ENCODE measurements at regions not wholly inside any gene's neighbourhood (a gene's known extent, or its start where the extent isn't known, plus 50 kb on each side); places are given as distances from the start of the nearest gene placed in this dataset.
"Not testable (repeated sequence)": the region's sequence is repeated elsewhere in the genome, so short reads cannot be mapped to it uniquely, and the experiment has no call there.

DNA sequence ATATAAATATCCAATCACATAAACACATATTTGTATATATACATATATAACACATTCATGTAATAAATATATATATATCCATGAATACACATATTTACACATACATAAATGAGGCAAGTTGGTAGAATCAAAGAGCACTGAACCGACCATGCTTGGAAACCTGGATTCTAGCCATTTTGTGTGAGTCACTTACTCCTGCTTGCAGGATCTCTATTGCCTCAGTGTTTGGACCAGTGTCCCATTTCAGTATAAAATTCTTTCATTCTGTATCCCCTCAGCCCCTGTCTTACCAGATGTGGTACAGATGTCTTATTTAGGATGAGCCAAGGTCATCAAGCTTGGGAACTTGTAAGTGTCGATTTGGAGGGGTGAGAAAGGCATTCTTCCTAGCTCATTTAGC, 391.4 kb upstream of the FRG2C start:
- Histone ChIP-seq H3K9me3 (ENCODE audit: insufficient read depth, low read length) (no peaks in the 10 kb centered on the region), H3K27me3 (ENCODE audit: insufficient read depth, insufficient read length) (no peaks in the 10 kb centered on the region), H3K9ac (ENCODE audit: insufficient read length, low read depth) (no peak overlapping the region), H3K4me3 (ENCODE audit: insufficient read length, low read depth) (no peak overlapping the region), H3K4me1 (ENCODE audit: insufficient read depth, insufficient read length) (no peaks in the 10 kb centered on the region), H3K36me3 (ENCODE audit: insufficient read depth, insufficient read length, low read length) (no peaks in the 10 kb centered on the region)
- DNase-seq (ENCODE audit: low read depth, low spot score) = no peak
- TF ChIP-seq ZNF274 (IDR thresholded peaks at IDR 0.05; ENCODE audit: low read depth, low read length) = no peak
- TF ChIP-seq YY1 (IDR thresholded peaks at IDR 0.05; ENCODE audit: insufficient read depth, insufficient read length) = no peak
- no peak for TF ChIP-seq SUZ12 (IDR thresholded peaks at IDR 0.05; ENCODE audit: extremely low read depth, insufficient read depth, insufficient read length)

DNA sequence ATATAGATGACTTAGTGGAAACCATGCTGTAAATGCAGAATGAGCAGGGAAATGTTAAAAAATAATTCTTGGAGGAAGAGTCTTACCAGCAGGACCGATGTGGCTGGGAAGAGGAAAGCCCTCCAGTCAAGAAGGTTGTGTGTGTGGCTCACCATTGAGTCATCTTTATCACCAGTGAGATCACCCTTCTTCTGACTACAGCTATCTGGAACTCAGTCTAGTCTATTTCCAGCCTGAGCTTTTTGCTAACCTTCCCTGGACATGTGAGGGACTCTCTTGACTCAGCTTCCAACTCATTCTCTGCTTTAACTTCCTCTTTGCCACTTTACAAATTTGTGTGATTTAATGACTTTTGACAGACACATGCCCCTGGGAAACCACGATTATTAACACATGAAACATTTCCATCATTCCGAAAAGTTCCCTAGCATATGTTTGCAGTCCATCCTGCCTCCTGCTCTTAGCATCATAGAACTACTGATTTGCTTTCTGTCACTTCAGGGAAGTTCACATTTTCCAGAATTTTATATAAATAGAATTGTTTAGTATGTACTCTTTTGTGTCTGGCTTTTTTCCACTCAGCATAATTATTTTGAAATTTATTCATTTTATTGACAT, 378.5 kb upstream of the FRG2C start:
- H3K4me1 ChIP-seq (ENCODE audit: insufficient read depth, insufficient read length); DNase-seq (ENCODE audit: low read depth, low spot score); H3K36me3 ChIP-seq (ENCODE audit: insufficient read depth, insufficient read length, low read length); H3K4me3 ChIP-seq (ENCODE audit: insufficient read length, low read depth); H3K27me3 ChIP-seq (ENCODE audit: insufficient read depth, insufficient read length); H3K9ac ChIP-seq (ENCODE audit: insufficient read length, low read depth); H3K9me3 ChIP-seq (ENCODE audit: insufficient read depth, low read length): not testable (repeated sequence)

DNA sequence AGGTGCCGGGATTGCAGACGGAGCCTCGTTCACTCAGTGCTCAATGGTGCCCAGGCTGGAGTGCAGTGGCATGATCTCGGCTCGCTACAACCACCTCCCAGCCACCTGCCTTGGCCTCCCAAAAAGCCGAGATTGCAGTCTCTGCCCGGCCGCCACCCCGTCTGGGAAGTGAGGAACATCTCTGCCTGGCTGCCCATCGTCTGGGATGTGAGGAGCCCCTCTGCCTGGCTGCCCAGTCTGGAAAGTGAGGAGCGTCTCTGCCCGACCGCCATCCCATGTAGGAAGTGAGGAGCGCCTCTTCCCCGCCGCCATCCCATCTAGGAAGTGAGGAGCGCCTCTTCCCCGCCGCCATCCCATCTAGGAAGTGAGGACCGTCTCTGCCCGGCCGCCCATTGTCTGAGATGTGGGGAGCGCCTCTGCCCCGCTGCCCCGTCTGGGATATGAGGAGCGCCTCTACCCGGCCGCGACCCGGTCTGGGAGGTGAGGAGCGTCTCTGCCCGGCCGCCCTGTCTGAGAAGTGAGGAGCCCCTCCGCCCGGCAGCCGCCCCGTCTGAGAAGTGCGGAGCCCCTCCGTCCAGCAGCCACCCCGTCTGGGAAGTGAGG, 375.1 kb upstream of the FRG2C start:
- not testable (repeated sequence) for H3K9ac ChIP-seq (ENCODE audit: insufficient read length, low read depth); H3K9me3 ChIP-seq (ENCODE audit: insufficient read depth, low read length); H3K36me3 ChIP-seq (ENCODE audit: insufficient read depth, insufficient read length, low read length); H3K27me3 ChIP-seq (ENCODE audit: insufficient read depth, insufficient read length); DNase-seq (ENCODE audit: low read depth, low spot score); H3K4me1 ChIP-seq (ENCODE audit: insufficient read depth, insufficient read length); H3K4me3 ChIP-seq (ENCODE audit: insufficient read length, low read depth)

- TF ChIP-seq SUZ12 (IDR thresholded peaks at IDR 0.05; ENCODE audit: extremely low read depth, insufficient read depth, insufficient read length) (no peak), YY1 (IDR thresholded peaks at IDR 0.05; ENCODE audit: insufficient read depth, insufficient read length) (no peak), ZNF274 (IDR thresholded peaks at IDR 0.05; ENCODE audit: low read depth, low read length) (no peak)
These were observed 370.0 kb upstream of the FRG2C start for GRCh38 chr3:75294124-75294523.

GRCh38 chr3:75295013-75295412, 369.1 kb upstream of the FRG2C start:
- Histone ChIP-seq H3K36me3 (ENCODE audit: insufficient read depth, insufficient read length, low read length) (no peaks in the 10 kb centered on the region), H3K27me3 (ENCODE audit: insufficient read depth, insufficient read length) (no peaks in the 10 kb centered on the region), H3K4me3 (ENCODE audit: insufficient read length, low read depth) (no peak overlapping the region), H3K9ac (ENCODE audit: insufficient read length, low read depth) (no peak overlapping the region), H3K4me1 (ENCODE audit: insufficient read depth, insufficient read length) (no peaks in the 10 kb centered on the region), H3K9me3 (ENCODE audit: insufficient read depth, low read length) (peaks cover 13% of the 10 kb centered on the region; the same call in 1 of the 2 replicates)
- TF ChIP-seq YY1 (IDR thresholded peaks at IDR 0.05; ENCODE audit: insufficient read depth, insufficient read length) (no peak), ZNF274 (IDR thresholded peaks at IDR 0.05; ENCODE audit: low read depth, low read length) (no peak), SUZ12 (IDR thresholded peaks at IDR 0.05; ENCODE audit: extremely low read depth, insufficient read depth, insufficient read length) (no peak)
- no peak for DNase-seq (ENCODE audit: low read depth, low spot score)

More at GRCh38 chr3:75294124-75294523, 370.0 kb upstream of the FRG2C start:
- Histone ChIP-seq H3K4me3 (ENCODE audit: insufficient read length, low read depth) (no peak overlapping the region), H3K27me3 (ENCODE audit: insufficient read depth, insufficient read length) (no peaks in the 10 kb centered on the region), H3K9me3 (ENCODE audit: insufficient read depth, low read length) (peaks cover 13% of the 10 kb centered on the region; the same call in 1 of the 2 replicates), H3K36me3 (ENCODE audit: insufficient read depth, insufficient read length, low read length) (no peaks in the 10 kb centered on the region), H3K9ac (ENCODE audit: insufficient read length, low read depth) (no peak overlapping the region), H3K4me1 (ENCODE audit: insufficient read depth, insufficient read length) (no peaks in the 10 kb centered on the region)
- DNase-seq (ENCODE audit: low read depth, low spot score) = peak; percentile 23

- H3K4me1 ChIP-seq (ENCODE audit: insufficient read depth, insufficient read length) = no peaks in the 10 kb centered on the region
- peaks cover 13% of the 10 kb centered on the region; the same call in 1 of the 2 replicates for H3K9me3 ChIP-seq (ENCODE audit: insufficient read depth, low read length)
- no peak for TF ChIP-seq YY1 (IDR thresholded peaks at IDR 0.05; ENCODE audit: insufficient read depth, insufficient read length)
- TF ChIP-seq ZNF274 (IDR thresholded peaks at IDR 0.05; ENCODE audit: low read depth, low read length) = no peak
- TF ChIP-seq SUZ12 (IDR thresholded peaks at IDR 0.05; ENCODE audit: extremely low read depth, insufficient read depth, insufficient read length) = no peak
- H3K4me3 ChIP-seq (ENCODE audit: insufficient read length, low read depth) = no peak overlapping the region
- DNase-seq (ENCODE audit: low read depth, low spot score) = no peak
- no peak overlapping the region for H3K9ac ChIP-seq (ENCODE audit: insufficient read length, low read depth)
- no peaks in the 10 kb centered on the region for H3K27me3 ChIP-seq (ENCODE audit: insufficient read depth, insufficient read length)
- H3K36me3 ChIP-seq (ENCODE audit: insufficient read depth, insufficient read length, low read length) = no peaks in the 10 kb centered on the region
These were observed 367.3 kb upstream of the FRG2C start for GRCh38 chr3:75296858-75297257.

GRCh38 chr3:75300606-75301005, 363.5 kb upstream of the FRG2C start:
- DNase-seq (ENCODE audit: low read depth, low spot score) = no peak
- Histone ChIP-seq H3K4me1 (ENCODE audit: insufficient read depth, insufficient read length) (no peaks in the 10 kb centered on the region), H3K27me3 (ENCODE audit: insufficient read depth, insufficient read length) (no peaks in the 10 kb centered on the region), H3K9ac (ENCODE audit: insufficient read length, low read depth) (no peak overlapping the region), H3K36me3 (ENCODE audit: insufficient read depth, insufficient read length, low read length) (no peaks in the 10 kb centered on the region), H3K4me3 (ENCODE audit: insufficient read length, low read depth) (no peak overlapping the region), H3K9me3 (ENCODE audit: insufficient read depth, low read length) (peaks cover 13% of the 10 kb centered on the region; the same call in 1 of the 2 replicates)
- TF ChIP-seq YY1 (IDR thresholded peaks at IDR 0.05; ENCODE audit: insufficient read depth, insufficient read length) (no peak), ZNF274 (IDR thresholded peaks at IDR 0.05; ENCODE audit: low read depth, low read length) (no peak), SUZ12 (IDR thresholded peaks at IDR 0.05; ENCODE audit: extremely low read depth, insufficient read depth, insufficient read length) (no peak)

DNA sequence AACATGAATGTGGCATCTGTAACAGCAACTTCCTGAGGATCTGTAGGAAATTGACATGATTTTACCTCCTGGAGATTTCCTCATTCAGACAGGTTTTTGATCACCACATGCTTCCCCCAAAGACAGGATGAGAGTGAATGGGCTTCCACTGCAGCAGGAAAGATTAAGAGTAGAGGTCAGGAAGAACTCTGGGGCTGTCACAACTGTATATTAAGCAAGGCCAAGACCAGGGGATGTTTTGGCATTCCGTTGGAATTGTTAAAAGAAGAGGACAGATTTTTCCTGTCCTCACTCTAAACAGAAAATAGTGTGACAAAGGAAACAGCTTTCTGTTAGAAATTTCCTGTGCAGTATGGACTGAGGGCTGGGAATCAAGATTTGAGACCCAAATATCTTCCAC, 363.1 kb upstream of the FRG2C start:
- not testable (repeated sequence) for H3K9ac ChIP-seq (ENCODE audit: insufficient read length, low read depth); H3K4me1 ChIP-seq (ENCODE audit: insufficient read depth, insufficient read length); DNase-seq (ENCODE audit: low read depth, low spot score); H3K36me3 ChIP-seq (ENCODE audit: insufficient read depth, insufficient read length, low read length); H3K4me3 ChIP-seq (ENCODE audit: insufficient read length, low read depth); H3K27me3 ChIP-seq (ENCODE audit: insufficient read depth, insufficient read length)
- H3K9me3 ChIP-seq (ENCODE audit: insufficient read depth, low read length) = peaks cover 13% of the 10 kb centered on the region; the same call in 1 of the 2 replicates

Measured in NT2/D1 (cell line).